ENCODE measurements at regions not wholly inside any gene's neighbourhood (a gene's known extent, or its start where the extent isn't known, plus 50 kb on each side); places are given as distances from the start of the nearest gene placed in this dataset.

DNA sequence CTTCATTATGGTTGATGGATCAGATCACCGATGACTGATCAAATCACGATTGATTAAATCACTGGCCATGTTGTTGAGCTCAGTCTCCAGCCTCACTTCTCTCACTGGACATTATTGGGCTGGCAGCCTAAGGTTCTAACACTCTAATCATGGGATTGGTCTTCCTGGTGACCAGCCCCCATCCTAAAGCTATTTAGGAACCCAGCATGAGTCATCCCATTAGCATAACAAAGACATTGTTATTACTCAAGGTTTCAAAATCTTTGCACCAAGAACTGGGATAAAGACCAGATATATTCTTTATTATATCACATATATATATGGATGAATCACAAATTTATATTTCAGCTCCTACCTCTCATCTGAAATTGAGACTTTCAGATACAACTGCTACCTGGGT, 272.1 kb upstream of the IL12B start:
- DNase-seq, result no peak

DNA sequence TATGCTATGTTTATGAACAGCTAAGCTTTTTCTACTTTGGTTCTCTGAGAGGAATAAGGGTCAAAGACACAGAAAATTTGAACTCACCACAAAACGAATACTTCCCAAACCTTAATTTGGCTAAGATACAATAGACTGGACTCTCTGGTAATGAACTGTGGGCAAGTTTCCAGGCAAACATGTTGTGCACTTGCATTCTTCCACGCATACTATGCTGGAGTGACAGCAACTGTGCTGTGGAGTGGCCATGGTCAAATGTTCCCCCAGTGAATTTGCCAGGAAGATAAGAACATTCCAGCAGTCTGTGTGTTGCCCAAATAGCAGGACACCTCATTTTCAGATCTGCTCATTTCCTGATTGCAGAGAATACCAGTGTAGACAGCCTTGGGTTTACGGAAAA, 275.3 kb upstream of the IL12B start:
- no peak for DNase-seq

DNA sequence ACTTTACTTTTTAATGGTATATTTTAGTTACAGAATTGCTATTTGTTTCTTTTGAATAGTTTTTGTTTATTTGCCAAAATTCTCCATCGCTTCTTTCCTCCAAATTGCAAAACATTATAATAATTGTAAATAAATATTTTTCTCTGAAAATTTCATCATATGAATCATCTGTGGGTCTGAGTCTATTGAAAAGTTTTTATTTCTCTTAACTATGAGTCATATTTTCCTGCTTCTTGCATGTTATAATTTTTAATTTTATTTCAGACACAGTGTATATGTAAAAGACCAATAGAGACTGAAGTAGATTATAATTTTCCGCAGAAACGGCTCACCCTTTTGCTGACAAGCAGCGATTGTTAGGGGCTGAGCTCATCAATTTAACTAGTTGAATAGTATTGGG, 279.1 kb upstream of the IL12B start:
- DNase-seq, result no peak

DNA sequence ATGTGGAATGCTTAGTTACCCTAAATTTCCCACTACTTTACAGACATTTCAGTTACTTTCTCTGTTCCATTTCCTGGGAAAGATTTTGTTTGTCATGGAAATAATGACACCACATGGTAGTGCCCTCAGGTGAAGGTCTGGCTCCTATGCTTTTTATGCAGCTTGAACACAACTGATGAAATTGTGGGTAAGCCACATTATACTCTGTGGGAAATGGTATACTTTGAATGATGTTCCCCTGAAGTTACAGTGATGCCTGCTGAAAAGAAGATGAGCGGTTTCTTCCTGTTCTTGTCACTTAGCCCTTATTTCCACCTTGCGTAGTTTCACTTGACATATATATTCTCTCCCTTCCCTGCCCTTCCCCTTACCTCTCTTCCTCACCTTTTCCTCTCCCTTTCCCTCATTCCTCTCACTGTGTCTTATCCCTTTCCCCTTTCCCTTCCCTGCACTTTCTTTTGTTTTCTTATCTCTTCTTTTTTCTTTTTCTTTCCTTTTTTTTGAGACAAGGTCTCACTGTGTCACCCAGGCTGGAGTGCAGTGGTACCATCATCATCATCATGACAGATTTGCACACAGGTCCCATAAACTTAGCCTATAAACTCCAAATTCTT, 280.8 kb upstream of the IL12B start:
- DNase-seq, result no peak

DNA sequence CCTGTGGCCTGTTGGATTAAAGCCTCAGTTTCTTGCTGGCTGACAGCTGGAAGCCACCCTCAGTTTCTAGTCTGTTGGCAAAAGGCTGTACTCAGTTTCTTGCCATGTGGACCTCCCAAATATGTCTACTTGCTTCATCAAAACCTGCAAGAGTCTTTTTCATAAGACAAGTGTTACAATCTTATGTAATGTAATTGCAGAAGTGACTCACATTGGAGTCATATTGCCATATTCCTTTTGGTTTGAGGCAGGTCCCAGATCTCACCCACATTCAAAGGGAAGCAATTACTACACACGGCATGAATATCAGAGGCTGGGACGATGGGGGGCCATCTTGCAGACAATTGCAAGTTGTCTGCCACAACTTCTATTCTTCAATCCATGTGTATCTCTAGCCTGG, 286.7 kb upstream of the IL12B start:
- no peak for DNase-seq

DNA sequence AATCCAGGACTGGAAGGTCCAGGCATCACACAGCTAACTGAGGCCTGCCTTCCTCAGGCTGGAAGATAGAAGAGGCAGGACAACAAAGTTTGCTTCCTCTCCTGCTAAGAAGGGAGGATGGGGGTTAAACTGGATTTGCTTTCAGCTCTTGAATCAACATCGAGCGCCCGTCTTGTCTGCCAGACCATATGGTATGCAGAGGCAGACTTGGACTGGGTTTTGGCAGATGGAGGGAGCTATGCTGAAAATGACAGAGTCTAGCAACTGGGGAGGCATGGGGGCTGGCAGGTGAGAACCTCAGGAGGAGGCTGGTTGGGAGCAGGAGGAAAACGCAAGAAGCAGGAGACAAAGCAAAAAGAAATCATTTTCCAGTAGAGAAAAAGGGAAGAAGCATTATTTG, 289.5 kb upstream of the IL12B start:
- no peak for DNase-seq

DNA sequence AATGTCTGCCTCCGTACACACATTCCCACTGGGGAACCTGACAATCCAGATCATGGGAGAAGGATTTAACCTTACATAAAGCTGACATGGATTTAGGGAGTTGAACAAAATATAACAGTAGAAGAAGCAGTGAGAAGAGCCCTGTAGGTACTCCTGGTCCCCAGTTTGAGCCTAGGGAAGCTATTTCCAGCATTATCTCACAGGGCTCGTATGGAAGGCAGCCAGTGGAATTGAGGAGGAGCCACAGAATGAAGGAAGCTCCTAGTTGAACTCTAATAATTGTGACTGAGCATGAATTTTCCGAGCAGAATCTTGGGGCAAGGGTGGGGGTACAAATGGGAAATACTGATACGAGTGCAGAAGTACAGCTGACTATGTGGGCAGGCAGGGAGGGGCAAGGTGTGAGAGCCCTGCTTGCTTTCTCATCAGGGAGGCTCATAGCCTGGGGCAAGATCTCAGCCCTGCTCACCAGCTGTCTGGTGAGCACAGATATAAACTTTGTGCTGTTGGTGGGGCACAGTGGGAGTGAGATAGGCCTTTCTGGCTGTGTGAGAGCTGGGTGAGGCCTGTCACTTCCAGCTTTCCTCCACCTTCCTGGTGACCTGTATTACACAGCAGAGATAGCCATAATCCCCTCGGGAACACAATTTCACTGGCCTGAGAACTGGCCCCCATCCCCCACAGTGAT, 290.7 kb upstream of the IL12B start:
- no peak for DNase-seq

DNA sequence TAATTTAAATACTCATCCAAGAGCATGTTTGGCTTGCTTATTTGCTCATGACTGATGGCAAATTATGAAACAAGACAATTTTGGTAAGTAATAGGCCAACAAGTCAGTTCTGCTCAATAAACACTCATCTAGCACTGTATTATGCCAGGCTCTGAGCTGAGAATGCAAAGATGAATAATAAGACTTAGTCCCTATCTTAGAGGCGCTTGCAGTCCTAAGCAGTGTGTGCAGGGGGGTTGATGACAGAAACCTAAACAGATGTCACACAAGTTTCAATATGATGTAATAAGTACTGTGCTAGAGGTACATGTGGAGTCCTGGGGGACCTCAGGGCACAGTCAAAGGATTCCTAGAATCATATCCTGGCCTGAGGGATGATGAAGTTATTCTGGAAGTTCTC, 287.6 kb upstream of the ADRA1B start:
- no peak for DNase-seq

DNA sequence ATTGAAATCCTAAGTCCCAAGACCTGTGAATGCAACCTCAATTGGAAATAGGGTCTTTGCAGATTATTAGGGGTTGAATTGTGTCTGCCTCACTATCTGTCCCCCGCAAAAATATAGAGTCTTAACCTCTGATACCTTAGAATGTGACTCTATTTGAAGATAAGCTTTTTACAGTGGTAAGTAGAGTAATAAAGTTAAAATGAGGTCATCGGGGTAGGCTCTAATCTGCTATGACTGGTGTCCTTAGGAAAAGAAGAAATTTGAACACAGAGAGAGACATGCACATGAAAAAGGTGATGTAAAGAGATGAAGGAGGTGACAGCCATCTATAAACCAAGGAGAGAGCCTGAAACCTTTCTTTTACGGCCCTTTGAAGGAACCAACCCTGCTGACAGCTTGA, 287.1 kb upstream of the ADRA1B start:
- DNase-seq, result no peak

DNA sequence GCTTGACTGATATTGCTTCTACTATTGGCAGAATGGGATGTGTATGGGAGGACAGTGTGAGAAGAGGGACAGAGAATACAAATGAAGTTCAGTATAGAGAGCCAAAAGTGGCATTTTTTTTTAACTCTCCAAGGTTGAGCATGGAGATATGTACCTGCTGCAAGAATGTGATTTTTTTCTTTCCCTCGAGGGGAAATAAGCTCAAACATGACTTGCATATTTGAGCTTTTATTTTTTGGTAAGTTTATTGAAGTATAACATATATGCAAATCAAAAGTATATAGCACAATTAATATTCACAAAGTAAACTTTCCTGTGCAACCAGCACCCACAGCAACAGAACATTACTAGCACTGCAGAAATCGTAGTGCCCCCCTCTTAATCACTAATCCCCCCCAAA, 285.7 kb upstream of the ADRA1B start:
- DNase-seq, result no peak

DNA sequence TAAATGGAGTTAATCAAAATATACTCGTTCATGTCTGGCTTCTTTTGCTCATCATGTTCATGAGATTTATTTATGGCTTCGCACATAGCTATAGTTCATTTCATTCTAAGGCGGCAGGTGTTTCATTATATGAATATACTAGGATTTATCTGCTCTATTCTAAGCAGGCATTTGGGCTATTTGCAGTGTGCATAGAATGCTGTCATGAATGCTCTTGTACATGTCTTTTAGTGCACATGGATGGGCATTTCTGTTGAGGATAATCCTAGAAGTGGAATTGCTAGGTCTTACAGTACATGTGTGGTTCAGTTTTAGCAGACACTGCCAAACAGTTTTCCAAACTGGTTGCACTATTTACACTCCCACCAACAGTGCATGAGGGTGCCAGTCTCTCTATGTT, 285.3 kb upstream of the ADRA1B start:
- no peak for DNase-seq

DNA sequence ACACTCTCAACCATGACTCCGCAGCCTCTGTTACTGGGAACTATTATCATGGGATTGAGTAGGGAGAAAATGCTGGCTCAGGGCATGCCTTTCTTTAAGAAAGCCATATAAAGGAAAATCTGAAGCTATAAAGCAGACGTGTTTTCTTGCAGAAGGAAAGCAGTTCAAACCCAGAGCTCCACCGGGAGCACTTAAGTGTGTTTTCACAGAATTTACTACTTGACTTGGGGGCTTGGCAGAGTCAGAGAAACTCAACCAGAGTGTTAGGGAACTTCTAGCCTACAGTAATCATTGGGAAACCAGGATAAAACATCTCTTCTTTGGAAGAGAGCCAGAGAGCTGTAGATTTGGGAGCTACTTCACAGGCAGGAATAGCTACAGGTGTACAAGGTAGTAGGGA, 283.4 kb upstream of the ADRA1B start:
- DNase-seq, result no peak

DNA sequence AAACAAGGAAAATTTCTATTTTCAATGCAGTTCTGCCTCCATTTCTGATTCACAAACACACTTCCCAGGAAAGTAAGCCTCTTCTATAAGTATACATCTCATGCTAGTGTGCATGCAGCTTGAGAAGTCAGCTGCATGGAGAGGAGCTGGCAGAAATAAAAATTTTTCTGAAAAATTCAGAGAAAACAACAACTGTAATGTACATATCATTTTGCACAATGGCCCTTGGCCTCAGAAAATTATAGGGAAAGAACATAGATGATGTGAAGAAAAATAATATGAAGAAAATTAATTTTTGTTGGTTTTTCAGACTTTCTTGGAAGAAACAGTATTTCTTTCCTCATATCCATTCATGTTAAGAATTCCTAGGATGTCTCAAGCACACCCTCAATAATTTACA, 277.8 kb upstream of the ADRA1B start:
- DNase-seq, result no peak

DNA sequence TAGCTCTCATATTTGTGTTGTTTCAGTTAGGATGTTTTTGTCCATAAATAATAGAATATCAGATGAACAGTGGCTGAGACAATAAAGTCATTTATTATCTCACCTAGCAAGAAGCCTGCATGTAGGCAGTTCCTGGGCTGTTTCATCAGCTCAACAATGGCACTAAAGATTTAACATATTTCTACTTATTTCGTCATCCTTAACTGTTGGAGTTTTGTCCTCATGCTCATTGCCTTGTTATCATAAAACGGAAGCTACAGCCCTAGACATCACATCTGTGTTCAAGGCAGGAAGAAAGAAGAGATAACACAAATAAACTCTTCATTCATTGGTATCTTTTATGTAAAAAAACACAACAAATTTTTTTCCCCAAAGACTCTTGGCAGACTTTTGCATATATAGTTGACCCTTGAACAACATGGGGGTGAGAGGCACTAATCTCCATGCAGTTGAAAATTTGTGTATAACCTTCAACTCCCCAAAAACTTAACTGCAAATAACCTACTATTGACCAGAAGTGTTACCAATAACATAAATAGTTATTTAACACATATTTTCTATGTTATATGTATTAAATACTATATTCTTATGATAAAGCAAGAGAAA, 277.2 kb upstream of the ADRA1B start:
- DNase-seq, result no peak

DNA sequence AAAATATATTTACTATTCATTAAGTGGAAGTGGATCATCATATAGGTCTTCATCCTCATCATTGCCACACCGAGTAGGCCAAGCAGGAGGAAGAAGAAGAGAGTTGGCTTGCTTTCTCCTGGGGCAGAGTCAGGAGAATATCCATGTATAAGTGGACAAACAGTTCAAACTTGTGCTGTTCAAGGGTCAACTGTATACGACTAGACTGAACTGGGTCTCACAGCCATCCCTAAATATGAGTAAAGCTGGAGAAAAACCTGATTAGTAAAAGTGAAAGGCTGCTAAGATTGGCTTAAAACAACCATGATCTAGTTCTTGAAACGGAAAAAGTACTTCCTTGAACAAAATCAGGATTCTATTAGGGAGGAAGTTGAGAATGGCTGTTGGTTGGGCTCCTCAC, 276.7 kb upstream of the ADRA1B start:
- no peak for DNase-seq

DNA sequence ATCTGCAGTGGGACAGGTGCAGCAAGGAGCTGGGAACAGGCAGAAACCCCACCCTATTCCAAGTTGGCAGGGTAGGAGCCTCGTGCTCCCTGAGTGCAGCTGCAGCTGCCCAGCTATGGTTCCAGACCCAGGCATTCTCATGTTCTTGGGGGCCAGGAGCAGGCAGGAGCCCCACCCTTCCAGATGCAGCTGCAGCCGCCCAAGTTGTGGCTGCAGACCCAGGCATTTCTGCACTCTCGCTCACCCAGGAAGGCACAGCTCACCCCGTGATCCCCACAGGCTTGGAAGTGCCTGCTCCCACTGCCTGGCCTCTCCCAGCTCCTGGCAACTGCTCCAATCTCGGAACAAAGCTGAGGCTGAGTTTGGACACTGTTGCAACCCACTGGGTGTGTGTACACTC, 275.8 kb upstream of the ADRA1B start:
- DNase-seq, result no peak

DNA sequence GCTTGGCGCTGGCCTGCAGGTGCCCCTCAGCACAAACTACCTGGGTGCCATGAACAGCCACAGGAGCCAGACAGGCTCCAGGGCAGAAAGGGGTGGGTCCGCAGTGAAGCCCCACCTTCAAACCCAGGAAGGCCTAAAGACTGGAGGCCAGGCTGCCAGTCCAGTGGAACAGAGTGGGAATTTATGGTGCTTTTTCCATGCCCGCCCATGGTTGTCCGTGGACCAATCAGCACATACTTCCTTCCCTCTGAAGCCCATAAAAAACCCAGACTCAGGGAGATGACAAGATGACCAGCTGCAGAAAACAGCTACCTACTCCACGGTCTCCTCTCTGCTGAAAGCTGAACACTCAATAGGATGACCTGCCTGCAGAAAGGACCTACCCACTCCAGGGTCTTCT, 275.4 kb upstream of the ADRA1B start:
- DNase-seq, result no peak

DNA sequence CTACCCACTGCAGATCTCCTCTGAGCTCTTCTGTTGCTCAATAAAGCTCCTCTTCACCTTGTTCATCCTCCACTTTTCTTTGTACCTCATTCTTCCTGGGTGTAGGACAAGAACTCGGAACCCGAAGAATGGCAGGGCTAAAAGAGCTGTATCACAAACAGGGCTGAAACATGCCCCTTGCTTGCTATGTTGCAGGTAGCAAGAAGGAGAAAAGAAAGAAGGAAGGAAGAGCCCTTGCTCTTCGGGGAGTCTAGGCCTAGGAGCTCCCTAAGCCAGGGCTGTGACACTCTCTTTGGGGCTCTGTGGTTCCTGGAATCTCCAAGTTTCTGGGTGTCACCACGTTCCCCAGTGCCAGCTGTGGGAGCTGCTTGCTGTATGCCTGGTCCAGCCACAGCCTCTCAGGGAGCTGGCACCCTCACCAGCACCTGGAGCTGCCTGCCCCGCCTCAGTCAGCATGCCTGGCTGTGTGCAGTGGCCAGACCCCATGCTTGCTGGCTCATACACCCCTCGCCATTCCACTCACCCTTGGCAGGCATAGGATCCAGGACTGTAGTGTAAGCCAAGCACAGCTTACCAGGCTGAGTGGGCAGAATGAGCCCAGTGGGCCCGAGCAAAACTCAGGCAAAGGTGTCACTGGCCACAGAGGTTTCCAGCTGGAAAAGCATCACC, 274.8 kb upstream of the ADRA1B start:
- no peak for DNase-seq

DNA sequence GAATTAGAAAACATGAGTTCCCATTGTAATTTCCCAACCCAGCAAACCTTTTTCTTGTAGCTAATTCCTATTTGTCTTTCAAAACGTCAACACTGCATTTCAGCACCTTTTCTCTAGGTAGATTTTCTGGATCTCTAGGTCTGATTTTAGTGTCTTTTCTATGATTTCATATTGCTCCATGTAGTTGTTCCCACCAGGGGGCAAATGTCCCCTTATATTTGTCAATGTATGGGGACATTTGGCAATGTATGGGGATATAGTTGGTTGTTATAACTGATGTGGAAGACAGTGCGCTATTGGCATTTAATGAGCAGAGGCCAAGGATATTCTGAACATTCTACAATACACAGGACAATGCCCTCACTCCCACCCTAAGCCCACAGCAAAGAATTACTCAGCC, 273.9 kb upstream of the ADRA1B start:
- DNase-seq, result no peak

DNA sequence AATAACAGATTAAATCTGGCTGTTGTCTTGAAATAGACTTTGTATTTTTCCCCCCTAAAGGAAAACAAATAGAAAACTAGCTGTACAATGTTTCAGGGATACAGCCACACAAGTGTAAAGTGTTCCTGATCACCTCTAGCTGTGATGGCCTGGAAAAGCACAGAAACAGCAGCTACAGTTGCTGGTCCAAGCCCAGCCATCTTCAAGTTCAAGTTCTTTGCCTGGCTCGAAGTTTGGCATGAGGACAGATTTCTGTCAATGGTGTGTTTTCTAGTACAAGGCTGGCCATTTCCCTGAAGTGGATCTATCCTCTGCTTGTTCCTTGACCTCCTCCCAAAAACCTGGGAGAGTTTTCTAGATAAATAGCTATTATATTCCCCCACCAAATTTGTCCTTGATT, 272.2 kb upstream of the ADRA1B start:
- DNase-seq, result no peak

DNA sequence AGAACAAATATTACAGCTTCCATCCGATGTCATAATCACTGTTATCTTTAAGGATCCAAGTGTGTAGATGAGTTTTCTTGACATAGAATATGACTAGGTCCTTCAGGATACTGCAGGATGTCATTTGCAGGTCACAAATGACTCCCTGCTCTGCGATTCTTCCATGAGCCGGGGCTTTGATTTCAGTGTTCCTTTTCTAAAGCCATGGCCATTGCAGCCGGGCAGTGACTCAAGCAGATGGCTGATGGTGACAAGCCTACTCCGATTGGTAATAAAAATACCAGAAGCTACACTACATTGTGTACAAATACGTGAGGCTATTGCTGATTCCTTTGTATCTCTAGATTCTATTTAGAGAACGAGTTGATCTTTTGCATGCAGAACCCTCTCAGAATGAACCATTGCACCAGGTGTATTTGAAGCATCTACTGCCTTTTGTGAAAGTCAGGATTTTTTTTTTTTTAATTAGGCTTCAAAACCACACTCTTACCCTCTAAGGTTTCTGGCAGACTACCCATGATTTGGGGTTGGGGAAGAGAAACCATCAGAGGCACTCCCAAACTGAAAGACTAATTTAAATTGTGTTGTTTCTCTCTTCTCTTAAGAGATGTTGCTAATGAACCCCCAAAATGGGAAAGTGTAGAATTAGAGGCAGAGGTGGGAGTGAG, 271.0 kb upstream of the ADRA1B start:
- no peak for DNase-seq

DNA sequence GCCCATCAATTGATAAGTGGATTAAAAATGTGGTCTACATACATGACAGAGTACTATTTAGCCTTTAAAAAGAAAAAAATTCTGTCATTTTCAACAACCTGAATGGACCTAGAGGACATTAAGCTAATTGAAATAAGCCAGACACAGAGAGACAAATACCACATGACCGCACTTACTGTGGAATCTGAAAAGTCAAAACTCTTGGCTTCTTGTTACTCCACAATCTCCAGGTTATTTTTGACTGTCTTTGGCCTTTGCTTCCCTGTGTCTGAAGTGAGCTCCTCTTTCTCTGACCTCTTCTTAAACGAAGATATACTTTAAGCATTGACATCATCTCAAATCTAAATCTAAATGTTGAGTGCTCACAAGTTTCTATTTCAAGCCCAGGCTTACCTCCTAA, 265.5 kb upstream of the ADRA1B start:
- DNase-seq, result no peak

DNA sequence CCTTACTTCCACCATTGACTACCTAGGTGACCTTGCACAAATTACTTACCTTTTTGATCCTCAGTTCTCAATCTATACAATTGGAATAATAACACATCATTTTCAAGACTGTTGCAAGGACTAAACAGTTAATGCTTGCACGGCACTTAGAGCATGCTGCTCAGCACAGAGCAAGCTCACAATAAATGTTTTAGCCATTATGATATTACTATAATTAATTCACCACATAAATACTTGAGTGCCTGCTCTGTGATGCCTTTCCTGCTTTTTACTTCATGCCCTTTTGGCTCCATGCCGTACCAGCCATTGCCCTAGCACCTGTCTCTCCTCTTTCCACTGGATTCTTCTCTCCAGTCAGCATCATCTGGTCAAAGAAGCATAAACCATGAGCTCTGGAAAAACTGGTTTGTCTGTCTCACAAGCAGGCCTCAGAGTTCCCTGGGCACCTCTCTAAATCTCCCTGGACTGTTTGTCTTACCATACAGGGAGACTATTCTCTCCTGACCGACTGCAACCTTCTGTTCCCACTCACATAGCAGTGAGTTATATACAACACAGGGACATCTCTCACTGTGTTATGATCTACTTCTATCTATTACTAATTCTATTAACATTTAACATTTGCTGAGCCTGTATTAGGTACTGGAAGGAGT, 260.4 kb upstream of the ADRA1B start:
- no peak for DNase-seq

Data from activated CD4-positive, alpha-beta T cell treated with anti-CD3 and anti-CD28 coated beads, Interleukin-2, amount 50 U/mL, for 48 hours (primary cell).